ENCODE measurements at regions not wholly inside any gene's neighbourhood (a gene's known extent, or its start where the extent isn't known, plus 50 kb on each side); places are given as distances from the start of the nearest gene placed in this dataset.

GRCh38 chr5:13998254-13998653, 53.8 kb upstream of the DNAH5 start:
- ATAC-seq (ENCODE audit: low FRiP score) (no peak), DNase-seq (ENCODE audit: low spot score) (no peak)
- no peak for TF ChIP-seq CTCF (IDR thresholded peaks at IDR 0.05)

DNA sequence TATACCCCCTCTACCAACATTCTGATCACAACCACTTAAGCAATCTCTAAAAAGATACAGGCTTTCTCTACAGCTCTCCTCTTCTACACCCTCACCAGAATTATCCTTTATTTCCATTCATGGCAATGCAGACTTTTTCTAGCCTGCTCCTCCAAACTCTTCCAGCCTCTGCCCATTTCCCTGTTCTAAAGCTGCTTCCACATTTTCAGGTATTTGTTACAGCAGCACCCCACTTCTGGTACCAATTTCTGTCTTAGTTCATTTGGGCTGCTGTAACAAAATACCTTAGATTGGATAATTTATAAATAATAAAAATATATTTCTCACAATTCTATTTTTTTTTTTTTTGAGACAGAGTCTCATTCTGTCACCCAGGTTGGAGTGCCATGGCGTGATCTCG, 53.0 kb upstream of the DNAH5 start:
- no peak for TF ChIP-seq CTCF (IDR thresholded peaks at IDR 0.05)
- no peak for DNase-seq (ENCODE audit: low spot score)
- no peak for ATAC-seq (ENCODE audit: low FRiP score)

- TF ChIP-seq CTCF (IDR thresholded peaks at IDR 0.05) = no peak
- no peak for DNase-seq (ENCODE audit: low spot score)
- no peak for ATAC-seq (ENCODE audit: low FRiP score)
Measured at GRCh38 chr5:13994621-13995253, 50.2 kb upstream of the DNAH5 start.
